Tibial nerve (tissue), 4 donors: ENCODE measurements at regions not wholly inside any gene's neighbourhood (a gene's known extent, or its start where the extent isn't known, plus 50 kb on each side); places are given as distances from the start of the nearest gene placed in this dataset.

Source experiments
- CTCF ChIP-seq, 5 experiments: fragments of 200-600 bp in 3 of 5; fragments of 450-650 bp in 2 of 5; sonication (generic) in 3 of 5; IDR thresholded peaks; one replicate each; pipeline ENCODE4 v1.5.1; 2016 to 2019; ENCODE audit warnings: antibody characterized with exemption in 5 of 5, mild to moderate bottlenecking in 3 of 5, moderate library complexity in 2 of 5
- EP300 ChIP-seq, 2 donors: sonication (generic); formaldehyde crosslinking; IDR thresholded peaks; one replicate each; pipeline ENCODE4 v1.6.1; 2017; ENCODE audit warnings: antibody characterized with exemption in 2 of 2, mild to moderate bottlenecking in 1 of 2
- POLR2A ChIP-seq, 2 donors: fragments of 450-650 bp; IDR thresholded peaks; one replicate each; pipeline ENCODE4 v1.6.1; 2017; ENCODE audit warnings: antibody characterized with exemption in 2 of 2, mild to moderate bottlenecking in 2 of 2, moderate library complexity in 2 of 2

- TF ChIP-seq CTCF (IDR thresholded peaks at IDR 0.05): no peak
- TF ChIP-seq POLR2A (IDR thresholded peaks at IDR 0.05): no peak
- TF ChIP-seq EP300 (IDR thresholded peaks at IDR 0.05): no peak
Measured at GRCh38 chr1:89459081-89459480, 65.5 kb upstream of the LRRC8B start.
